ENCODE measurements at regions not wholly inside any gene's neighbourhood (a gene's known extent, or its start where the extent isn't known, plus 50 kb on each side); places are given as distances from the start of the nearest gene placed in this dataset.

DNA sequence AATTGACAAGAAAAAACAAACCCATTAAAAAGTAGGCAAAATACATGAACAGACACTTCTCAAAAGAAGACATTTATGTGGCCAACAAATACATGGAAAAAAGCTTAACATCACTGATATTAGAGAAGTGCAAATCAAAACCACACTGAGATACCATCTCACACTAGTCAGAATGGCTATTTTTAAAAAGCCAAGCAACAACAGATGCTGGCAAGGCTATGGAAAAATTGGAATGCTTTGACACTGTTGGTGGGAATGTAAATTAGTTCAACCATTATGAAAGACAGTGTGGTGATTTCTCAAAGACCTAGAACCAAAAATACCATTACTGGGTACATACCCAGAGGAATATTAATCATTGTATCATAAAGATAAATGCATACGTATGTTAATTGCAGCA, 641.1 kb upstream of the B3GALT2 start (continued):
- TF ChIP-seq NONO (IDR thresholded peaks at IDR 0.05; ENCODE audit: low read depth in 2 of 2, low read length in 1 of 2) = no peak
- no peak for TF ChIP-seq ZNF146 (CRISPR knock-in tag; IDR thresholded peaks at IDR 0.05; ENCODE audit: unreplicated experiment)
- no peak for TF ChIP-seq KLF6 (CRISPR knock-in tag; IDR thresholded peaks at IDR 0.05; ENCODE audit: borderline replicate concordance)
- no peak for TF ChIP-seq NUFIP1 (IDR thresholded peaks at IDR 0.05; ENCODE audit: partially characterized antibody)
- TF ChIP-seq BHLHE40 (IDR thresholded peaks at IDR 0.05; ENCODE audit: low read length) = no peak
- TF ChIP-seq ZKSCAN8 (CRISPR knock-in tag; IDR thresholded peaks at IDR 0.05) = no peak
- no peak for TF ChIP-seq ZNF695 (CRISPR knock-in tag; IDR thresholded peaks at IDR 0.05)

DNA sequence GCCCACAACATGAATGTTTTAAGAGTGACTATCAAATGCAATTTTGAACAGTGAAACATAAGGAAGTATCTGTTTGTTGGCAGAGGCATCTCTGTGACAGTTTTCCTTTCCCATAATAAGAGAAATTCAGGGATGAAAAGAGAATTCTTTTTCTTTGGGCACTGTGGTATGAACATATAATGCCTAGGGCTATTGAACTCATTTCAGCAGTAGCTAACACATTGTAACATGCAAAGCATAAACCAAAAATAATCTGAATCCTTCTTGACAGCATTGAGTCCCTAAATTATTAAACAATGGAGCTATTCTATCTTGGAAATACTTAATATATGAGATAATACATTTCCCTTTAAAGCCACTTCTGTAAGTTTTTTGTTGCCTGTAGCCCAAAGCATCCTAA, 633.0 kb upstream of the B3GALT2 start:
- CTCF ChIA-PET (ENCODE audit: low intra/inter-chr PET ratio) = interaction anchor here (0.7 kb wide), 1 partner anchor 541 kb away, joined by 3 read pairs; no protein-coding TSS in a partner anchor
- H3K9me1 ChIP-seq (ENCODE audit: control insufficient read depth, insufficient read depth, low read length) = no peaks in the 10 kb centered on the region
- no peaks in the 10 kb centered on the region for H3K79me2 ChIP-seq (ENCODE audit: control insufficient read depth, insufficient read depth, low read length)
- intact Hi-C loops (cut with micrococcal nuclease) (no loop called here), in situ Hi-C loops (cut with MboI) (no loop called here)
- H3K9ac ChIP-seq (ENCODE audit: insufficient read depth in 1 of 2, low read depth in 2 of 2, low read length in 2 of 2) = no peak overlapping the region
- no peak overlapping the region for H2AFZ ChIP-seq (ENCODE audit: low read depth, low read length)
- H3K27ac ChIP-seq (ENCODE audit: extremely low read depth, low read depth, low read length) = no peak overlapping the region
- TF ChIP-seq ETS2 (tag; IDR thresholded peaks at IDR 0.05; ENCODE audit: borderline replicate concordance, poor library complexity, severe bottlenecking) (no peak), L3MBTL2 (IDR thresholded peaks at IDR 0.05) (no peak), NCOA4 (IDR thresholded peaks at IDR 0.05; ENCODE audit: partially characterized antibody) (no peak), EP400 (IDR thresholded peaks at IDR 0.05) (no peak), TGIF2 (CRISPR knock-in tag; IDR thresholded peaks at IDR 0.05) (no peak), NR2F6 (CRISPR knock-in tag; IDR thresholded peaks at IDR 0.05) (no peak), ZNF57 (CRISPR knock-in tag; IDR thresholded peaks at IDR 0.05) (no peak), PML (IDR thresholded peaks at IDR 0.05; ENCODE audit: low read length) (no peak), ESRRA (IDR thresholded peaks at IDR 0.05; ENCODE audit: borderline replicate concordance, low read depth) (no peak)
- TF ChIP-seq, protein P1, sequence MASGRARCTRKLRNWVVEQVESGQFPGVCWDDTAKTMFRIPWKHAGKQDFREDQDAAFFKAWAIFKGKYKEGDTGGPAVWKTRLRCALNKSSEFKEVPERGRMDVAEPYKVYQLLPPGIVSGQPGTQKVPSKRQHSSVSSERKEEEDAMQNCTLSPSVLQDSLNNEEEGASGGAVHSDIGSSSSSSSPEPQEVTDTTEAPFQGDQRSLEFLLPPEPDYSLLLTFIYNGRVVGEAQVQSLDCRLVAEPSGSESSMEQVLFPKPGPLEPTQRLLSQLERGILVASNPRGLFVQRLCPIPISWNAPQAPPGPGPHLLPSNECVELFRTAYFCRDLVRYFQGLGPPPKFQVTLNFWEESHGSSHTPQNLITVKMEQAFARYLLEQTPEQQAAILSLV (tag; IDR thresholded peaks at IDR 0.05) = no peak
- no peaks in the 10 kb centered on the region for H3K27me3 ChIP-seq (ENCODE audit: control insufficient read depth in 2 of 2, insufficient read depth in 2 of 2, low read length in 2 of 2)
- H4K20me1 ChIP-seq (replicated peaks; ENCODE audit: control insufficient read depth, insufficient read depth, low read length) = no peaks in the 10 kb centered on the region
- no peaks in the 10 kb centered on the region; the same call in 1 of the 2 replicates for H3K9me3 ChIP-seq (replicated peaks; ENCODE audit: control insufficient read depth, insufficient read depth, low read depth, low read length)
- POLR2A ChIA-PET = no interaction called here
- H3K4me1 ChIP-seq (replicated peaks in 1 of 2; ENCODE audit: control insufficient read depth in 2 of 2, insufficient read depth in 2 of 2, low read length in 2 of 2) = no peaks in the 10 kb centered on the region
- DNase-seq (ENCODE audit: extremely low read depth in 1 of 4, low spot score in 3 of 4) (no peak), FAIRE-seq (no peak), ATAC-seq (no peak)
- H3K4me3 ChIP-seq = no peak overlapping the region
- H3K36me3 ChIP-seq (ENCODE audit: control insufficient read depth, insufficient read depth, low read length) = no peaks in the 10 kb centered on the region
- BruUV-seq (replicated peaks) = no TSS peak
- no peak overlapping the region for H3K4me2 ChIP-seq (ENCODE audit: insufficient read depth, low read length)

Measured in K562 (cell line).